ENCODE measurements at regions not wholly inside any gene's neighbourhood (a gene's known extent, or its start where the extent isn't known, plus 50 kb on each side); places are given as distances from the start of the nearest gene placed in this dataset.
"Not testable (repeated sequence)": the region's sequence is repeated elsewhere in the genome, so short reads cannot be mapped to it uniquely, and the experiment has no call there.

- DNase-seq (ENCODE audit: low read depth in 2 of 2), result no peak
These were observed 139.1 kb downstream of the CDH26 start for GRCh38 chr20:60097285-60097684.

GRCh38 chr20:60100780-60101179 is 142.6 kb downstream of the CDH26 start:
- no peak for DNase-seq (ENCODE audit: low read depth in 2 of 2)

- no peak for DNase-seq (ENCODE audit: low read depth in 2 of 2)
These were observed 143.1 kb downstream of the CDH26 start for GRCh38 chr20:60101201-60101890.

- DNase-seq (ENCODE audit: low read depth in 2 of 2), result no peak
These were observed 143.7 kb downstream of the CDH26 start for GRCh38 chr20:60101891-60102281.

GRCh38 chr20:60102665-60103210 is 144.5 kb downstream of the CDH26 start:
- DNase-seq (ENCODE audit: low read depth in 2 of 2), result no peak

- DNase-seq (ENCODE audit: low read depth in 2 of 2), result no peak
These were observed 147.0 kb downstream of the CDH26 start for GRCh38 chr20:60104993-60105803.

- not testable (repeated sequence) for DNase-seq (ENCODE audit: low read depth in 2 of 2)
These were observed 148.0 kb downstream of the CDH26 start for GRCh38 chr20:60106186-60106585.

GRCh38 chr20:60107621-60108390 is 149.6 kb downstream of the CDH26 start:
- no peak for DNase-seq (ENCODE audit: low read depth in 2 of 2)

- no peak for DNase-seq (ENCODE audit: low read depth in 2 of 2)
These were observed 150.2 kb downstream of the CDH26 start for GRCh38 chr20:60108397-60108796.

- no peak for DNase-seq (ENCODE audit: low read depth in 2 of 2)
These were observed 155.0 kb downstream of the CDH26 start for GRCh38 chr20:60113024-60113724.

- no peak for DNase-seq (ENCODE audit: low read depth in 2 of 2)
These were observed 155.5 kb downstream of the CDH26 start for GRCh38 chr20:60113771-60114170.

GRCh38 chr20:60115451-60115850 is 157.2 kb downstream of the CDH26 start:
- DNase-seq (ENCODE audit: low read depth in 2 of 2), result no peak

- no peak for DNase-seq (ENCODE audit: low read depth in 2 of 2)
These were observed 158.1 kb downstream of the CDH26 start for GRCh38 chr20:60116128-60116909.

- DNase-seq (ENCODE audit: low read depth in 2 of 2), result no peak
These were observed 158.8 kb downstream of the CDH26 start for GRCh38 chr20:60117065-60117464.

GRCh38 chr20:60121903-60122302 is 163.7 kb downstream of the CDH26 start:
- DNase-seq (ENCODE audit: low read depth in 2 of 2), result no peak

GRCh38 chr20:60122671-60123070 is 164.4 kb downstream of the CDH26 start:
- no peak for DNase-seq (ENCODE audit: low read depth in 2 of 2)

GRCh38 chr20:60123096-60123495 is 164.9 kb downstream of the CDH26 start:
- DNase-seq (ENCODE audit: low read depth in 2 of 2), result no peak

- DNase-seq (ENCODE audit: low read depth in 2 of 2), result no peak
These were observed 165.4 kb downstream of the CDH26 start for GRCh38 chr20:60123652-60124051.

- DNase-seq (ENCODE audit: low read depth in 2 of 2), result no peak
These were observed 166.7 kb downstream of the CDH26 start for GRCh38 chr20:60124776-60125381.

- DNase-seq (ENCODE audit: low read depth in 2 of 2), result no peak
These were observed 167.3 kb downstream of the CDH26 start for GRCh38 chr20:60125513-60125912.

All from stimulated activated CD8-positive, alpha-beta memory T cell treated with anti-CD3 and anti-CD28 coated beads, Interleukin-7, amount 100 ng/mL, for 1 hour (primary cell).